GM18909 (cell line): ENCODE measurements at regions not wholly inside any gene's neighbourhood (a gene's known extent, or its start where the extent isn't known, plus 50 kb on each side); places are given as distances from the start of the nearest gene placed in this dataset.
"Not testable (repeated sequence)": the region's sequence is repeated elsewhere in the genome, so short reads cannot be mapped to it uniquely, and the experiment has no call there.

Source experiments
- ATAC-seq: cut with Tn5 transposase; IDR thresholded peaks from one replicate; pipeline ENCODE4 v1.9.1; 2021; ENCODE audit warnings: mild to moderate bottlenecking; ENCODE audit not compliant: unreplicated experiment, poor library complexity

- no peak for ATAC-seq
Observed at GRCh38 chr14:28944605-28945004, 178.0 kb downstream of the FOXG1 start.

GRCh38 chr14:28946267-28946666, 179.7 kb downstream of the FOXG1 start:
- no peak for ATAC-seq

- no peak for ATAC-seq
Observed at GRCh38 chr14:28949503-28949902, 182.9 kb downstream of the FOXG1 start.

GRCh38 chr14:28952161-28952560, 185.6 kb downstream of the FOXG1 start:
- no peak for ATAC-seq

- no peak for ATAC-seq
Observed at GRCh38 chr14:28952666-28953065, 186.1 kb downstream of the FOXG1 start.

- no peak for ATAC-seq
Observed at GRCh38 chr14:28953973-28954372, 187.4 kb downstream of the FOXG1 start.

- peak; percentile 97 for ATAC-seq
Observed at GRCh38 chr14:28966416-28967233, 200.0 kb downstream of the FOXG1 start.

- no peak for ATAC-seq
Observed at GRCh38 chr14:28975084-28975483, 208.5 kb downstream of the FOXG1 start.

- no peak for ATAC-seq
Observed at GRCh38 chr14:28982228-28982627, 215.6 kb downstream of the FOXG1 start.

- ATAC-seq, result peak; percentile 56
Observed at GRCh38 chr14:28983279-28983678, 216.7 kb downstream of the FOXG1 start.

- no peak for ATAC-seq
Observed at GRCh38 chr14:28987516-28987915, 220.9 kb downstream of the FOXG1 start.

GRCh38 chr14:28997196-28997595, 230.6 kb downstream of the FOXG1 start:
- ATAC-seq, result not testable (repeated sequence)

- no peak for ATAC-seq
Observed at GRCh38 chr14:28999656-29000055, 233.1 kb downstream of the FOXG1 start.

- ATAC-seq, result no peak
Observed at GRCh38 chr14:29005647-29006046, 239.1 kb downstream of the FOXG1 start.

GRCh38 chr14:29007990-29008389, 241.4 kb downstream of the FOXG1 start:
- ATAC-seq, result no peak

GRCh38 chr14:29016050-29016900, 249.7 kb downstream of the FOXG1 start:
- no peak for ATAC-seq

- ATAC-seq, result not testable (repeated sequence)
Observed at GRCh38 chr14:29023505-29023904, 256.9 kb downstream of the FOXG1 start.

- ATAC-seq, result not testable (repeated sequence)
Observed at GRCh38 chr14:29027441-29027840, 260.9 kb downstream of the FOXG1 start.

- ATAC-seq, result not testable (repeated sequence)
Observed at GRCh38 chr14:29027941-29028705, 261.5 kb downstream of the FOXG1 start.

- ATAC-seq, result no peak
Observed at GRCh38 chr14:29028973-29029582, 262.5 kb downstream of the FOXG1 start.
